NB4 (cell line): ENCODE measurements at regions not wholly inside any gene's neighbourhood (a gene's known extent, or its start where the extent isn't known, plus 50 kb on each side); places are given as distances from the start of the nearest gene placed in this dataset.

Experiments
- CTCF ChIP-seq: IDR thresholded peaks from one replicate; pipeline ENCODE4 v1.5.1; 2012; ENCODE audit warnings: low read depth, low read length
- MYC ChIP-seq: IDR thresholded peaks from 2 replicates; pipeline ENCODE4 v1.6.1; 2011; ENCODE audit warnings: low read depth, low read length
- POLR2A ChIP-seq: IDR thresholded peaks from 2 replicates; pipeline ENCODE4 v1.6.1; 2011; ENCODE audit warnings: mild to moderate bottlenecking; ENCODE audit not compliant: insufficient read length; ENCODE audit errors: extremely low read depth

- TF ChIP-seq CTCF: no peak
- TF ChIP-seq POLR2A: no peak
- TF ChIP-seq MYC: no peak
These were observed 467.4 kb downstream of the GRIA2 start for GRCh38 chr4:157687971-157688370.
